H9 (cell line): ENCODE measurements at regions not wholly inside any gene's neighbourhood (a gene's known extent, or its start where the extent isn't known, plus 50 kb on each side); places are given as distances from the start of the nearest gene placed in this dataset.
A peak's percentile ranks its signal among the peaks of the same experiment; 100 is the strongest.

Experiments
- DNase-seq: peaks from one replicate; pipeline ENCODE4 v3.0.0-alpha.2; 2017
- H2AFZ ChIP-seq: one replicate; pipeline ENCODE4 v1.6.1; 2013; ENCODE audit warnings: mild to moderate bottlenecking, low read length, control low read depth, moderate library complexity
- H2AK5ac ChIP-seq: 2 replicates; pipeline ENCODE4 v1.6.1; 2013; ENCODE audit warnings: low read length, control low read depth, mixed read lengths; ENCODE audit not compliant: insufficient read length
- H2BK120ac ChIP-seq: one replicate; pipeline ENCODE4 v1.6.1; 2013; ENCODE audit warnings: low read depth, mild to moderate bottlenecking, low read length, control low read depth, inconsistent platforms; ENCODE audit not compliant: poor library complexity, severe bottlenecking
- H2BK12ac ChIP-seq: 2 replicates; pipeline ENCODE4 v1.6.1; 2013; ENCODE audit warnings: low read length, control low read depth, mixed read lengths, low read depth; ENCODE audit not compliant: insufficient read length
- H2BK15ac ChIP-seq: 2 replicates; pipeline ENCODE4 v1.6.1; 2013; ENCODE audit warnings: low read depth, low read length, control low read depth
- H2BK20ac ChIP-seq: one replicate; pipeline ENCODE4 v1.6.1; 2013; ENCODE audit warnings: low read depth, mild to moderate bottlenecking, low read length, control low read depth, inconsistent platforms; ENCODE audit not compliant: poor library complexity, severe bottlenecking
- H2BK5ac ChIP-seq: 2 replicates; pipeline ENCODE4 v1.6.1; 2013; ENCODE audit warnings: low read length, control low read depth, mixed read lengths; ENCODE audit not compliant: insufficient read length
- H3K14ac ChIP-seq: 2 replicates; pipeline ENCODE4 v1.6.1; 2013; ENCODE audit warnings: low read length, control low read depth; ENCODE audit not compliant: insufficient read depth
- H3K18ac ChIP-seq: 2 replicates; pipeline ENCODE4 v1.6.1; 2013; ENCODE audit warnings: low read depth, mild to moderate bottlenecking, mixed read lengths, low read length, control low read depth; ENCODE audit not compliant: insufficient read length
- H3K23ac ChIP-seq: 2 replicates; pipeline ENCODE4 v1.6.1; 2013; ENCODE audit warnings: low read length, control low read depth, mixed read lengths, low read depth; ENCODE audit not compliant: insufficient read length
- H3K23me2 ChIP-seq: 2 replicates; pipeline ENCODE4 v1.6.1; 2013; ENCODE audit warnings: low read depth, mild to moderate bottlenecking, mixed read lengths, low read length, control low read depth; ENCODE audit not compliant: insufficient read length, poor library complexity, severe bottlenecking
- H3K27ac ChIP-seq: 2 replicates; pipeline ENCODE4 v1.5.1; 2013; ENCODE audit warnings: low read length, control low read depth, mixed read lengths, low read depth; ENCODE audit not compliant: insufficient read length
- H3K27me3 ChIP-seq: 2 replicates; pipeline ENCODE4 v1.6.1; 2013; ENCODE audit warnings: low read length, control low read depth, inconsistent platforms; ENCODE audit not compliant: insufficient read depth
- H3K4ac ChIP-seq: 2 replicates; pipeline ENCODE4 v1.6.1; 2013; ENCODE audit warnings: low read depth, mild to moderate bottlenecking, control low read depth, inconsistent platforms, low read length, moderate library complexity
- H3K4me1 ChIP-seq: 2 replicates; pipeline ENCODE4 v1.6.1; 2013; ENCODE audit warnings: low read length, control low read depth, inconsistent platforms; ENCODE audit not compliant: insufficient read depth
- H3K4me2 ChIP-seq: 2 replicates; pipeline ENCODE4 v1.6.1; 2013; ENCODE audit warnings: low read length, control low read depth, mixed read lengths; ENCODE audit not compliant: insufficient read length, insufficient read depth
- H3K56ac ChIP-seq: 2 replicates; pipeline ENCODE4 v1.6.1; 2013; ENCODE audit warnings: low read depth, mild to moderate bottlenecking, mixed read lengths, low read length, control low read depth; ENCODE audit not compliant: insufficient read length
- H3K79me1 ChIP-seq: 2 replicates; pipeline ENCODE4 v1.6.1; 2013; ENCODE audit warnings: low read depth, mild to moderate bottlenecking, moderate library complexity, low read length, control low read depth, inconsistent platforms; ENCODE audit not compliant: insufficient read depth, poor library complexity, severe bottlenecking
- H3K79me2 ChIP-seq: 2 replicates; pipeline ENCODE4 v1.6.1; 2013; ENCODE audit warnings: low read length, control low read depth, inconsistent platforms; ENCODE audit not compliant: insufficient read depth
- H3K9ac ChIP-seq: 2 replicates; pipeline ENCODE4 v1.6.1; 2013; ENCODE audit warnings: low read length, control low read depth, mixed read lengths; ENCODE audit not compliant: insufficient read length; ENCODE audit errors: extremely low read depth
- H3K9me3 ChIP-seq: one replicate; pipeline ENCODE4 v1.6.1; 2013; ENCODE audit warnings: low read depth, low read length, inconsistent platforms; ENCODE audit not compliant: control insufficient read depth
- H3T11ph ChIP-seq: one replicate; pipeline ENCODE4 v1.6.1; 2013; ENCODE audit warnings: mild to moderate bottlenecking, low read length, control low read depth, inconsistent platforms
- H4K20me1 ChIP-seq: one replicate; pipeline ENCODE4 v1.6.1; 2013; ENCODE audit not compliant: control insufficient read depth, insufficient read length, insufficient read depth
- H4K5ac ChIP-seq: 2 replicates; pipeline ENCODE4 v1.6.1; 2013; ENCODE audit warnings: low read depth, mild to moderate bottlenecking, mixed read lengths, low read length, control low read depth; ENCODE audit not compliant: insufficient read length
- H4K8ac ChIP-seq: replicated peaks from 2 replicates; pipeline ENCODE4 v1.6.1; 2013; ENCODE audit warnings: low read length, control low read depth, mixed read lengths, low read depth; ENCODE audit not compliant: insufficient read length
- H4K91ac ChIP-seq: 2 replicates; pipeline ENCODE4 v1.6.1; 2013; ENCODE audit warnings: low read depth, mild to moderate bottlenecking, moderate library complexity, mixed read lengths, low read length, control low read depth; ENCODE audit not compliant: insufficient read length
- H3K27ac Mint-ChIP-seq, 3 experiments: 2 replicates in 2 of 3; 3 replicates in 1 of 3; pipeline ENCODE4 v1.8.0; 2020 to 2021; ENCODE audit warnings: mixed read lengths in 3 of 3, mild to moderate bottlenecking in 1 of 3, moderate library complexity in 1 of 3
- H3K27me3 Mint-ChIP-seq: 2 replicates; pipeline ENCODE4 v1.8.0; 2021; ENCODE audit warnings: low read depth, mild to moderate bottlenecking, moderate library complexity, mixed read lengths
- H3K36me3 Mint-ChIP-seq, 3 experiments: 2 replicates in 2 of 3; 3 replicates in 1 of 3; pipeline ENCODE4 v1.8.0; 2020 to 2021; ENCODE audit warnings: low read depth in 3 of 3, mixed read lengths in 3 of 3; ENCODE audit not compliant: insufficient read depth in 1 of 3
- H3K4me1 Mint-ChIP-seq, 2 experiments: 2 replicates each; pipeline ENCODE4 v1.8.0; 2020; ENCODE audit warnings: mixed read lengths in 2 of 2
- H3K4me3 Mint-ChIP-seq, 2 experiments: 2 replicates in 1 of 2; 3 replicates in 1 of 2; pipeline ENCODE4 v1.8.0; 2020 to 2021; ENCODE audit warnings: mild to moderate bottlenecking in 2 of 2, mixed read lengths in 2 of 2, moderate library complexity in 1 of 2
- H3K9me3 Mint-ChIP-seq, 2 experiments: 2 replicates in 1 of 2; 3 replicates in 1 of 2; pipeline ENCODE4 v1.8.0; 2020; ENCODE audit warnings: mild to moderate bottlenecking in 2 of 2, mixed read lengths in 2 of 2, moderate library complexity in 1 of 2
- CTCF ChIP-seq: fragments of 200-600 bp; sonication (generic); conservative IDR thresholded peaks from 3 replicates; pipeline ENCODE4 v1.8.0; 2021; ENCODE audit warnings: antibody characterized with exemption, mild to moderate bottlenecking
- WGBS: extraction: QIAGEN DNeasy Blood & Tissue Kit; methylation state at CpG from one replicate; pipeline ENCODE4 v1.1.7; 2013; ENCODE audit warnings: missing lambda C conversion rate, low lambda C conversion rate, mixed read lengths; ENCODE audit not compliant: insufficient read length; ENCODE audit errors: extremely low coverage; 5-methylcytosine and 5-hydroxymethylcytosine counted together

- Mint-ChIP-seq H3K27ac (no peak overlapping the region; a peak in 1 of 7 replicates), H3K4me1 (peaks cover 38 to 41% of the 10 kb centered on the region in 2 experiments), H3K4me3 (no peak overlapping the region), H3K27me3 (no peaks in the 10 kb centered on the region), H3K9me3 (peaks cover 0 to 9% of the 10 kb centered on the region in 2 experiments; a peak in 3 of 5 replicates), H3K36me3 (peaks cover 0 to 9% (median 0%) of the 10 kb centered on the region in 3 experiments; a peak in 1 of 7 replicates)
- Histone ChIP-seq H3K79me2 (no peaks in the 10 kb centered on the region), H3K79me1 (no peaks in the 10 kb centered on the region), H3K9ac (no peak overlapping the region), H2AK5ac (no peak overlapping the region), H4K91ac (no peak overlapping the region), H3K27ac (no peak overlapping the region), H3K14ac (no peak overlapping the region; the same call in 1 of the 2 replicates), H4K20me1 (no peaks in the 10 kb centered on the region), H2BK15ac (no peak overlapping the region), H3T11ph (no peak overlapping the region), H4K8ac (no peak overlapping the region), H2BK20ac (no peak overlapping the region), H2AFZ (peak overlapping the region; percentile 56), H2BK5ac (no peak overlapping the region), H3K56ac (no peak overlapping the region), H3K23me2 (no peaks in the 10 kb centered on the region), H3K9me3 (no peaks in the 10 kb centered on the region), H2BK12ac (no peak overlapping the region), H3K4me2 (no peak overlapping the region), H2BK120ac (no peak overlapping the region), H3K27me3 (no peaks in the 10 kb centered on the region), H3K4ac (no peak overlapping the region), H4K5ac (no peak overlapping the region), H3K23ac (no peak overlapping the region), H3K4me1 (peaks cover 3% of the 10 kb centered on the region; the same call in 1 of the 2 replicates), H3K18ac (no peak overlapping the region)
- no peak for DNase-seq
- no peak for TF ChIP-seq CTCF
- WGBS: no CpG with 5 or more reads among the region's 1 CpG
Observed at GRCh38 chr7:81150951-81151361, 232.1 kb upstream of the SEMA3C start.
